ENCODE measurements at regions not wholly inside any gene's neighbourhood (a gene's known extent, or its start where the extent isn't known, plus 50 kb on each side); places are given as distances from the start of the nearest gene placed in this dataset.

DNA sequence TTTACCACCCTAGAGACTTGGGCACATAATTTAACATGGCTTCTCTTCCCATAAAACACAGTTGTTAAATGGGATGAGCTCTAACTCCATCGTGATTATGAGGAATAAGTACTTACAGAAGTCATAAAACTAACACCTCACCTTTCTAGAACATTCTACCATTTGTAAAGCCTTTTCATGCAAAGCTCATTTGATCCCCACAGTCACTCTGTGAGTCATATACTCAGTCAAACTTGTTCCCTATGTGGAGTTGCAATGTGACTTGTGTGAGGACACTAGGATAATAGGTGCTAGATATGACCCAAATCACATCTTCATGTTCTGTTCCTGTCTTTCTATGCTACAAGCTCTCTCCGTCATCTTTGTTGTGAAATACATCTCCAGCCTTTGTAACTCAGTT is 371.7 kb downstream of the WDR11 start (continued):
- TF ChIP-seq RBBP5 (conservative IDR thresholded peaks at IDR 0.05) (no peak), RCOR1 (conservative IDR thresholded peaks at IDR 0.05; ENCODE audit: low read depth, low read length) (no peak), ASH2L (IDR thresholded peaks at IDR 0.05; ENCODE audit: borderline replicate concordance, low read depth) (no peak), ZNF687 (IDR thresholded peaks at IDR 0.05) (no peak)
- TF ChIP-seq, protein P1, sequence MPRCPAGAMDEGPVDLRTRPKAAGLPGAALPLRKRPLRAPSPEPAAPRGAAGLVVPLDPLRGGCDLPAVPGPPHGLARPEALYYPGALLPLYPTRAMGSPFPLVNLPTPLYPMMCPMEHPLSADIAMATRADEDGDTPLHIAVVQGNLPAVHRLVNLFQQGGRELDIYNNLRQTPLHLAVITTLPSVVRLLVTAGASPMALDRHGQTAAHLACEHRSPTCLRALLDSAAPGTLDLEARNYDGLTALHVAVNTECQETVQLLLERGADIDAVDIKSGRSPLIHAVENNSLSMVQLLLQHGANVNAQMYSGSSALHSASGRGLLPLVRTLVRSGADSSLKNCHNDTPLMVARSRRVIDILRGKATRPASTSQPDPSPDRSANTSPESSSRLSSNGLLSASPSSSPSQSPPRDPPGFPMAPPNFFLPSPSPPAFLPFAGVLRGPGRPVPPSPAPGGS (IDR thresholded peaks at IDR 0.05; ENCODE audit: borderline replicate concordance, insufficient read depth, low read depth, low read length, poor library complexity, severe bottlenecking), result no peak

DNA sequence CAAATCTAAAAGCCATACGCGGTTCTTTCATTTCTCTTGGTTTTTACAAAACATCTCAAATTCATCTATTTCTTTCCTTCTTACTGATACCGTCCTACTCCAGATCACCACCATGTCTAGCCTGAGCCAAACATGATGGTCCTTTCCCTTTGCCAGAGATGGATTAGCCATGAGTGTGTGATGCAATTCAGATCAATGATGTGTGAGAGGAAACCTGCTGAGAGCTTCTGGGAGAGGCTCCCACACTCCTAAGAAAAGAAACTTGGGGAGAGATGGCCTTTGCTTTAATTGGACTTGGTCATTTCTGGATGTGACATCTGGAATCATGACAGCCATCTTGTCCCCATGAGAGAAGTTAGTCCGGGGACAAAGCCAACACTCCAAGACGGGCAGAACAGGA is 367.2 kb downstream of the FGFR2 start:
- Histone ChIP-seq H3K4me3 (no peak overlapping the region), H3K36me3 (ENCODE audit: control insufficient read depth in 2 of 2, insufficient read depth in 2 of 2, low read length in 1 of 2) (no peaks in the 10 kb centered on the region), H3K4me2 (ENCODE audit: control insufficient read depth, insufficient read depth) (no peak overlapping the region), H3K4me1 (ENCODE audit: control insufficient read depth, insufficient read depth, low read length) (no peaks in the 10 kb centered on the region), H3K9ac (ENCODE audit: control insufficient read depth, insufficient read depth, low read length) (no peak overlapping the region), H3K27me3 (replicated peaks in 1 of 2; ENCODE audit: control insufficient read depth in 2 of 2, insufficient read depth in 2 of 2, low read length in 1 of 2) (no peaks in the 10 kb centered on the region), H3K9me3 (replicated peaks; ENCODE audit: control insufficient read depth, insufficient read depth, low read length) (no peaks in the 10 kb centered on the region), H2AFZ (ENCODE audit: control insufficient read depth, low read depth, low read length) (no peak overlapping the region), H3K79me2 (ENCODE audit: control insufficient read depth, insufficient read depth, low read length) (no peaks in the 10 kb centered on the region), H3K27ac (ENCODE audit: control insufficient read depth, insufficient read depth) (no peak overlapping the region), H4K20me1 (ENCODE audit: control insufficient read depth, insufficient read depth) (no peaks in the 10 kb centered on the region)
- RAD21 ChIA-PET (ENCODE audit: unreplicated experiment), result no interaction called here
- CTCF ChIA-PET, result no interaction called here
- DNase-seq (ENCODE audit: low read depth, low spot score) (no peak), ATAC-seq (no peak), FAIRE-seq (no peak)
- SMC1A ChIA-PET (ENCODE audit: uncharacterized antibody, unreplicated experiment), result no interaction called here
- BruUV-seq (replicated peaks), result no TSS peak
- intact Hi-C loops (cut with micrococcal nuclease; ENCODE audit: unreplicated experiment), result no loop called here
- WGBS (ENCODE audit: insufficient coverage, insufficient replicate concordance, low lambda C conversion rate, missing lambda C conversion rate), result 48% methylated on average over 5 of the region's 5 CpGs
- POLR2A ChIA-PET, result interaction anchor here (0.6 kb wide), 1 partner anchor 127 kb away, joined by 3 read pairs; no protein-coding TSS in a partner anchor
- in situ Hi-C loops (cut with MboI), result no loop called here
- TF ChIP-seq MXI1 (IDR thresholded peaks at IDR 0.05; ENCODE audit: low read depth, low read length), result no peak
- TF ChIP-seq ELK1 (IDR thresholded peaks at IDR 0.05; ENCODE audit: low read depth, low read length), result no peak
- TF ChIP-seq FOS (IDR thresholded peaks at IDR 0.05; ENCODE audit: borderline replicate concordance, extremely low read depth, insufficient read length), result no peak
- no peak for TF ChIP-seq ZNF24 (IDR thresholded peaks at IDR 0.05)
- TF ChIP-seq, protein P2, sequence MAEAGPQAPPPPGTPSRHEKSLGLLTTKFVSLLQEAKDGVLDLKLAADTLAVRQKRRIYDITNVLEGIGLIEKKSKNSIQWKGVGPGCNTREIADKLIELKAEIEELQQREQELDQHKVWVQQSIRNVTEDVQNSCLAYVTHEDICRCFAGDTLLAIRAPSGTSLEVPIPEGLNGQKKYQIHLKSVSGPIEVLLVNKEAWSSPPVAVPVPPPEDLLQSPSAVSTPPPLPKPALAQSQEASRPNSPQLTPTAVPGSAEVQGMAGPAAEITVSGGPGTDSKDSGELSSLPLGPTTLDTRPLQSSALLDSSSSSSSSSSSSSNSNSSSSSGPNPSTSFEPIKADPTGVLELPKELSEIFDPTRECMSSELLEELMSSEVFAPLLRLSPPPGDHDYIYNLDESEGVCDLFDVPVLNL (IDR thresholded peaks at IDR 0.05; ENCODE audit: low read depth, low read length), result no peak
- TF ChIP-seq IKZF2 (IDR thresholded peaks at IDR 0.05), result no peak
- no peak for TF ChIP-seq SIX5 (IDR thresholded peaks at IDR 0.05; ENCODE audit: low read depth, low read length, severe bottlenecking)
- TF ChIP-seq BMI1 (IDR thresholded peaks at IDR 0.05; ENCODE audit: borderline replicate concordance), result no peak
- TF ChIP-seq TCF3 (IDR thresholded peaks at IDR 0.05; ENCODE audit: borderline replicate concordance, insufficient read depth, low read depth, low read length), result no peak
- TF ChIP-seq RELA (IDR thresholded peaks at IDR 0.05; ENCODE audit: borderline replicate concordance, partially characterized antibody), result no peak

Measured in GM12878 (cell line).